GM19240 (cell line): ENCODE measurements at regions not wholly inside any gene's neighbourhood (a gene's known extent, or its start where the extent isn't known, plus 50 kb on each side); places are given as distances from the start of the nearest gene placed in this dataset.
"Not testable (repeated sequence)": the region's sequence is repeated elsewhere in the genome, so short reads cannot be mapped to it uniquely, and the experiment has no call there.

Experiments
- DNase-seq: peaks from one replicate; pipeline ENCODE4 v3.0.0; 2011; ENCODE audit warnings: low spot score; ENCODE audit not compliant: insufficient read length

DNA sequence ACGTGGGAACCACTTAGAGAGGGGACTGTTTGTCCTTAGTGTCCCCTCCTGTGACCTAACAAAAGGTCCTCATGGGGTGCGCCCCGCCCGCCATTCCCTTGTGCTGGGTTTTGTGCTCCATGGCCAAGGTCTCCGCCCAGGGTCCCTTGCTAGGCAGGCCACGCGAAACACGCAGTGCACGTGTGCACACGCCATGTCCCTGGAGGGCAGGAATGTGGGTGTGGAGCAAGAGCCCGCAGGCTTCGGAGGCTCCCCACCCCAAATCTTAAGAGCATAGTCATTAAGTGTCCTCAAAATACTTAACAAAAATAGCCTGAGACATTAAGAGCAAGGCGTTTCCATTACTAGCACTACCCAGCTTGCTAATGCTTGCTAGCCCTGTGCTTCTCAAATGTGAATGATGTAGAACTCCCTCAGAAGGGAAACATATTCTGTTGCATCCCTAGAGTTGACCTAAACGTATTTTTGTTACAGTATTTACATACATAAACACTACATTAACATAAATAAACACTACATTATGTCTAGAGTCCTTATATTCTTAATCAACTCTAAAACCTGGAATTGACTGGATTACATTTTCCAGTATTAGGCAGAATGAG is 117.6 kb upstream of the APCDD1 start:
- no peak for DNase-seq

DNA sequence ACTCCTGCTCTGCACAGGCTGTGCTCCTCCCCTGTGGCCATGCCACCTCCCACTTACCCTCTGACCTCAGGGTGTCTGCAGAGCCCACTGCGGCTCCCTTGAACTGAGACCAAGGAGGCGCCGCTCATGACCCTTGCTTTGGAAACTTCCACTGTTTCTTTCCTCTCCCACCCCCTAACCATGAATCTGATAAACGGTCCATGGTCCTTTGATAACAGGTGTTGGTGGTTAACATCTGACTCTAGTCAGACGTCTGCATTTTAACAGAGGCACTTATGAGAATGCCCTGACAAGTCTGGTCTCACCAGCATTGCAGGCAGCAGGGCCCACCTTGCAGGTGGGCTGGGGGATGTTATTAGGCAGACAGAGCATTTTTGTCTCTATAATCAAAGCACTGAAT is 113.6 kb upstream of the APCDD1 start:
- DNase-seq = no peak

DNA sequence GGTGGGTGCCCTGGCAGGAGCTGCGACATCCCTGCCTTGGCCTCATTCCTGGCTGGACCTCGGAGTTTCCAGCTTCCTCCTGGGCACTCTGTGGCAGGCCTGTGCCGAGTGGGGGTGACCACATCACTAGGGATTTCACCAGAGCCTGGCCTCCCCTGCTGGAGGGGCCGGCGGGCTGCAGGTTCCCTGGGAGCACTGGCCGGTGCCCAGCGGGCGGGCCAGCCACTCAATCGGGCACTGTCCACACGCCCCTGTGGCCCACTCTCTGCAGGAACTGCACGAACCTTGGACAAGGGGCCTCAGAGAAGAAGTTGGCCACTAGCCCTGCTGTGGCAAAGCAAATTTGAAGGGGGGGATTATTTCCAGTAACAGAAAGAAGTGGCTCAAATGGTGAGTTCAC is 110.7 kb upstream of the APCDD1 start:
- no peak for DNase-seq

DNA sequence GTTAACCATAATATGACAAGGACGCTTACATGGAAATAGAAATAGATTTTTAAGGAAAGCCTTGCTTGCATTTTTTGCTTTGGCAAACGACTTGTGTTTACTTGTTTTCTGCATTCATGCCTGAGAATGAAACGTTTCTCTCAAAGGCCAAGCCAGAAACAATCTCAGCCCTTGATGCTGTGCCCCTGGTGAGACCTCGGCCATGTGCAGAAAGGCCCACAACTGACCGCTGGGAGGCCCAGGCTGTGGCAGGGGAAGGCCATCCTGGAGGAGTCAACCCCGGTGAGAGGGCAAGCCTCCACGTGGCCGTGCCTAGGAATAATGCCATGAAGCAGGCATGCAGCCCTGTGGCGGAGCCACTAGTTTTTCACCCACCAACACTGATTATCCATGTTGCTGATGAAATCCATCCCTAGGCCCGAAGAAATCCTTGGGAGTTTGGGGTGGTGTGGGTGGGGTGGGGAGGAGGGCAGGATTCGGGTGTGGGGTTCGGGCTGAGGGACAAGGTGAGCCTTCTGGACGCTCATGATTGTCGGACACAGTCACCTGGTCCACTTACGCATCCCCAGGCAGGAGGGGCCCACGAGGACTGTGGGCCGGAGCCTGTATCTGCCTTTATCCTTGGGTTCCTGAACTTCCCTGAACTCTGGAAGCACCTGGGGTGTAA is 107.6 kb upstream of the APCDD1 start:
- DNase-seq = no peak

DNA sequence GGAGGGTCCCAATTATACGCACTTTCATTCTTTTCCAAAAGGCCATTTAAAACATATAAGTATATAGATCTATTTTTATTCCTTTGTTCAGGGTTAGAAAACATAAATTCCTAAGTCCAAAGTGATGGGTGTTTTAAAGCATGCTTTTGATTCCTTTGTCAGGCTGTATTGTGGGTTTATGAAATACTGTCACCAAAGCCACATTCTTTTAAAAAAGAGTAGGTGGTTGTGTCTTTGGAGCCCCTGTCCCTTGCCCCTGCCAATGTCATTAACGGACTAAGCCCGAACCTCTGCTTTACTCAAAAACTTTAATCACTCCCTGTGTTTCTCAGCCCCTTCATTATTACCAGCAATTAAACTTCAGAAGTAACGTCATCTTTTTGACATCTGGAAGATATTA is 104.9 kb upstream of the APCDD1 start:
- DNase-seq = no peak

DNA sequence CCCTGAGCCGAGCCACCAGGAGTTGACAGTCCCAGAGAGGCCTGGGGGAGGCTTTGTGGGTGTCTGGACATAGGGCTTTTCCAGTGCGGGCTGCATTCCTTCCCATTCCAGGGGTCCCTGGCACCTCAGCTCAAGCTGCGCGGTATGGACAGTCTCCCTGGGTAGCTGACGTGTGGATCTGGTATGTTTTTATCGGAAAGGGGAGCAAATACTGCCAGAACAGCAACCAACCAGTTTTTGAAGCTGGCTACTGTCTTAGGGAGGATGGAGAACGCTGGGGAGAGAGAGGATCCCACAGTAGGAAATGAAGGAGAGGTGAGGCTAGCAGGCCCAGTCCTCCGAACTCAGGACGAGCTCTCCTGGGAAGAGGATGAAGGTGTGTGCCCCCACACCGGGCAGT is 103.8 kb upstream of the APCDD1 start:
- no peak for DNase-seq

DNA sequence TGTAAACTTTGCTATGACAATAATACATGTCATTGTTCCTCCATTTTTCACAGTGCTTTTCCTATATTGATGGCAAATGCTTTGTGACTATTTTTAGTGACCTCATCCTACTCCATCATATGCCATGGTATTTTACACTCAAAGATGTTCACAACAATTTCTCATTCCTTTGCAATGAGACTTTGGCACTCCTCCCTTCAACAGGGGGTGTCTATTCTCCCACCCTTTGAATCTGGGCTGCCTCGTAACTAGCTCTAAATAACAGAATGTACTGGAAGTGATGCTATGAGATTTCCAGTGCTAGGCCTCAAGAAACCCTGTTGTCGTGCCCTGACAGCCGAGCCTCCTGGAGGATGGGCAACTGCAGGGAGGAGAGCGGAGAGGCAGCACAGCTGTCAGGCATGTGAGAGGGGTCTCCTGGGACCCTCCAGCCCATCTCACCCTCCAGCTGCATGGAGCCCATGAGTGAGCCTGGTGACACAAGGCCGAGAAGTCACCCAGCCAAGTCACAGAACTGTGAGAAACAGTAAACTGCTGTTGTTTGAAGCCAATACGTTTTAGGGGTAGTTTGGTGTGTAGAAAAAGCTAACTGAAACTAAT is 103.1 kb upstream of the APCDD1 start:
- DNase-seq = no peak

DNA sequence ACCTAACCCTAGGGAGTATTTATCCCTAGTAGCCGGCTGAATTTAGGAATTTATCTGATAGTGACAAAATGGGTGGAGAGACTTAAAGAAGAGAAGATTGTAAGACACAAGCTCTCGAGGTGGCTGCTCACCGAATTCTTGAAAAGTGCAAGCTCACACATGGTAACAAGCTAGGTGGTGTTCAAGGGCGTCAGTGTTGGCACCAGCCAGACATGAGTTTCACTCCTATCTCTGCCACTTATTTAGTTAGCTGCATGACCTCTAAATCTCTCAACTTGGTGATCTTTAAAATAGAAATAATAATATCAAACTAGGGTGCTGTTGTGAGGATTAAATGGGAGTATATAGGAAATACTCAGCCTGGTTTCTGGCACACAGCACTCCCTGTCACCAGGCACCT is 102.6 kb upstream of the APCDD1 start:
- no peak for DNase-seq

DNA sequence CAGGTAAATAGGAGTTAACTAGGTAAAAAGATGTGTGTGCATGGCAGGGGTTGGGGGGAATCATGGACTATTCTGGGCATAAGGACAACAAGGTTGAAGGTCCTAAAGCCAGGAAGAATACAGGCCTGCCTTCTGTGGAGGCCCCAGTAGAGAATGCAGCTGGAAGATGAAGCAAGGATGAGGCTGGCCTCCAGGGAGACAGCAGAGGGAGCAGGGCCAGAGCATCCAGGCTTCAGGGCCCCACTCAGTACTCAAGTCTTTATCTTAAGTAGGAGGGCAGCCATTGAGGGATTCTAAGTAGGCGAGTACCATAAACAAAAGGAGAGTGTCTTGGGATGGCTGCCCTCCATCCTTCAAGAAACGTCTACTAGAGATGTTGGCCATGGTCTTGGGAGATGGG is 101.8 kb upstream of the APCDD1 start:
- DNase-seq = no peak

DNA sequence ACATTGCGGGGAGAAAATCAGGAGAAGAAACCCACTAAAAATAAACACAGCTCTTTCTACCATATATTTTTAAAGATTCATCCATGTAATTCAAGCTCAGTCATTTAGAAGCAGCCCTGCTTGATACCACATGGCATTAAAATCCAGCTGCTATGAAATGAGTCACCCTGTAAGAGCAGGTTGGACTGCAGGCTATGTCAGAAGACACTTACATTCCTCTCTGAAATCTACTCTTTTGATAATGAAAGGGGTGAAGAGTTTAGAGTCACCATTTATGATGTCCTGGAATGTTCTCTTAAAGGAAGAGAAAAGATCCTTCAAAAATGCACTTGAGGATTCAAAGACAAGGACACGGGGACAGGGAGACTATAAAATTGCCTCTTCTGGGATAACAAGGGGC is 100.6 kb upstream of the APCDD1 start:
- no peak for DNase-seq

DNA sequence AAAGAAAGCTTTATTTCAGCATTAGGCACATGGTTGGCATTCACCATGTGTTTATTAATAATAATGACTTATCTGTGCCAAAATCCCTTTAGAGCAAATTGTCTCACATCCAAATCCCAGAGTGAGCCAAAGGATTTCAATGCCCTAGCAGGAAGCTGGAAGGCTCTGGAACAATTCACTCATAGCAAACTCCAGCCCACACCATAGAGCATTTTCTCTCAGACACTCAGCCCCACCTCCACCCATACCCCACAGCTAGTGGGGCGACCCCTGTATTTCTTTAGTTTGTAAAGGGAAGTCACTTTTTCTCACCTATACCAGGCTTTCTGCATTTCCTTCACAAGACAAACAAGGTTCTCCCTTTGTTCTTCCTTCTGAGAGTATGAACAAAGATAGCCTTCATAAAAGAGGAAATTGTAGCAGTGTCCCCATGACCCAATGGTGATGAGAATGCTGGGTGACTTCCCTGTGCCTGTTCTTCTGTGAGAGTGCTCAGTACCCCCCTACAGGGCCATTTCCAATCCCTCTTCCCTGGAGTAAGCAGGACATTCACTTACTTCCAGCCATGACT is 100.1 kb upstream of the APCDD1 start:
- DNase-seq = no peak

DNA sequence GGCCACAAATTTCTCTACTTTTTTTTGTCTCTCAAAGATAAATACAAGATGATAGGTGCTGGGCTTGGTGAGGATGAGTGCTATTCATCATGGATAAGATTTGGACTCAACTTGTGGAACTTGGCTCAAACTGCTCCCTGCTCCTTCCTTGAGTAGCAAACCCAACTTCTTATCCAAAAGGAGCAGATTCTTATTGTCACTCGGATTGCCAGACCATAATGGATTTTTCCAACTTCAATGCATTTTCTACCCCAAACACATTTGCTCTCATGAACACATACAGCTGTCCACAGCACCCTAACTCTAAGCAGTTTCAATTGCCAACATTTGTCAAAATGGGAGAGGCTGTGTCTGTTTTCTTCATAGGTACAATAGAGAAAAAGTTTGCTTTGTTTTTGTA is 99.5 kb upstream of the APCDD1 start:
- no peak for DNase-seq

DNA sequence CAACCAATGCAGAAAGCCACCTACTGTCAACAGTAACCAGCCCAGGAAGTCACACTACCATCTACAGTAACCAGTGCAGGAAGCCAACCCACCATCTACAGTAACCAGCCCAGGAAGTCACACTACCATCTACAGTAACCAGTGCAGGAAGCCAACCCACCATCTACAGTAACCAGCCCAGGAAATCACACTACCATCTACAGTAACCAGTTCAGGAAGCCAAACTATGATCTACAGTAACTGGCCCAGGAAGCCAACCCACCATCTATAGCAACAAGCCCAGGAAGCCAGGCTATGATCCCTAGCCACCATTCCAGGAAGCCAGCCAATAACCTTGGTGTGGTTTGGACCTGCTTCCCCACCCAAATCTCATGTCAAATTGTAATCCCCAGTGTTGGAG is 97.4 kb upstream of the APCDD1 start:
- not testable (repeated sequence) for DNase-seq

DNA sequence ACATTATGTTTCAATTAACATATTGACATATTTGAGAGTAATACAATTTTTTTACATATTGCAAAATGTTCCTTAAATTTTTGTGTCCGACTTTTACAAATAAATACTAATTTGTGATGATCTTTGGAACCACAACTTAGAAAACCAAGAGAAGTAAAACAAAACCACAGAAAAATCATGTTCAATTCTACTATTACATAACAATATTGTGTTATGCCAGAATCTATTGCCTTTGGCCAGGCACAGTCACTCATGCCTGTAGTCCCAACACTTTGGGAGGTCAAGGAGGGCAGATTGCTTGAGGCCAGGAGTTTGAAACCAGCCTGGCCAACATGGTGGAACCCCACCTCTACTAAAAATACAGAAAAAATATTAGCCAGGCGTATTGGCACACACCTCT is 92.8 kb upstream of the APCDD1 start:
- no peak for DNase-seq

DNA sequence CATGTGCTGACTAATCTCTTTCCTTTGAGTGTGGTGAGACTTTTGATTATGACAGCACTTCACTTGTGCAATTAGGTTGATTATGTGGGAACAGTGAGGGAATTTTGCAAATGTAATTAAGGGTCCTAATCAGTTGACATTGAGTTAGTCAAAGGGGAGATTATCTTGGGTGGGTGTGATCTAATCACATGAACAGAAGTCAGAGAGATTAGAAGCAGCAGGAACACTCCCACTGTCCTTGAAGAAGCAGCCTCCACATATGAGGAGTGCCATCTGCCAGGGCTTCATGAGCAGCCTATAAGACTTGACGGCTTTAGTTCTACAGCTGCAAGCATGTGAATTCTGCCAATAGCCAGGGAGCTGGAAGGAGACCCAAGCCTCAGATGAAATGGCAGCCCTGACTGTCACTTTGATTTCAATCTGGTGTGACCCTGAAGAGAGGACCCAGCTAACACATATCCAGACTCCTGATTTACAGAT is 89.4 kb upstream of the APCDD1 start:
- DNase-seq = no peak

DNA sequence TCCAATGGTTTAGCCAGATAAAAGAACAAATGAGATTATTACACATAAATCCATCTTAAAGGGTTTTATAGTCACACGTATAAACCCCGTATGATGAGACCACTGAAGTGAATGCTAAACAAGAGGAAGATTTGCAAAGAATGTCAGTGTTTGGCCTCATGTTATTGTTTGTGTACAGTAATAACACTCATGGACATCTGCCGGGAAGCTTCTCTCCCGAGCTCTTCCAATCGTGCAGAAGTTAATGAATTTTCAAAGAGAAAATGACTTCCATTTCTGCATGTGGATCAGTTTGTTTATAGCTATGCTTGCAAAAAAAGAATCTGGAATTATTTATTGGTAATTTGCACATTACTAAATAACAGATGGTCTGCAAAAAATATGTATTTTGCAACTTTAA is 88.5 kb upstream of the APCDD1 start:
- no peak for DNase-seq

DNA sequence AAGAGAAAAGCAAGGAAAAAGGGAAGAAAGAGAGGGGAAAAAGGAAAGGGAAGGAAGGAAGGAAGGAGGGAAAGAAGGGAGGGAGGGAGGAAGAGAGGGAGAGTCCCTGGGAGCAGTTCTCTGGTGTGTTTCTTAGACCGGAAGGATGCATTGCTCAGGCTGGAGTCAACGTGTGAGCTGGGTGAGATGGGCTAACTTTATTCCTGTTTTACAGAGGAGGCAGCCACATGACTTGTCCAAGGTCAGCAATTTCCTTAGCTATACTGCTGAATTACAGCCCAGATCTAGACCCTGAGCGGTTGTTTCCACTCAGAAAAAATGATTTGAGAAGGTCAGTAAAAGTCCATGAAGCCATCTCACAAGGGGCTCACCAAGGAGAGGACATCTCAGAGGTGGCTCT is 86.6 kb upstream of the APCDD1 start:
- DNase-seq = no peak

DNA sequence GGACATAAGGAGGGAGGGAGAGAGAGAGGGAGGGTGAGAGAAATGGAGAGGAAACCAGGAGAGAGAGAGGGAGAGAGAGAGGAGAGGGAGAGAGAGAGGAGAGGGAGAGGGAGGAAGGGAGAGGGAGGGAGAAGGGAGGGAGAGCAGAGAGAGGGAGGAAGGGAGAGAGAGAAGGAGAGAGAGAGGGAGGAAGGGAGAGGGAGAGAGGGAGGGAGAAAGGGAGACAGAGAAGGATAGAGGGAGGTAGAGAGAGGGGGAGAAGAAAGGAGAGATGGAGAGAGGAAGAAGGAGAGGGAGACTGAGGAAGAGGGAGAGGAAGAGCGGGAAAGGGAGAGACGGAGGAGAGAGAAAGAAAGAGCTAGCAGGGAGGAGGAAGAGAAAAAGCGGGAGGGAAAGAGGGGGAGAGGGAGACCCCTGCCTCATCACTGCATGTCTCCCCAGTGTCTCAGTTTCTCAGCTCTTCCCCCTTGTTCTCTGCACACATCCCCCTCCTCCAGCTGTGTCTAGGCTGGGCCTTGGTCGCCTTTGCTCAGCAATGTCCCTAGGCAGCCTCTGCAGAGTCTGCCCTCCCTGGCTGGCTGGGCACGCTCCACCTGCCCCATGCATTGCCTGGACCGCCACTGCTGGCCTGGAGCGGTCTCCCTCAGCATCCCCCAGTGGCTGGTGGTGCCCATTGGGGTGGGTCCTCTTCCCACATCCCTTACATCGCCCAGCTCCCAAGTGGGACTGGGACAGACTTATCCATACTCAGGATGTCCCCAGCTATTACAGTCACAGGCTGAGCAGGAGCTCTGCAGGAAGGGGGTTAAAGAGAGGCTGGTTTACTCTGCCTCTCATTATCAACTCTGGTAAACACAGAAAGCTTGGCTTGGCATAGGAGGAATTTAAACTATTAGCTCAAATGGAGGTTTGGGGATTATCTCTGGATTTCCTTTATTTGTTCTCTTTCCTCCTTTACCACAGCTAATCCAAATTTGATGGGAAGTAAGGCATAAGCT is 85.7 kb upstream of the APCDD1 start:
- no peak for DNase-seq

DNA sequence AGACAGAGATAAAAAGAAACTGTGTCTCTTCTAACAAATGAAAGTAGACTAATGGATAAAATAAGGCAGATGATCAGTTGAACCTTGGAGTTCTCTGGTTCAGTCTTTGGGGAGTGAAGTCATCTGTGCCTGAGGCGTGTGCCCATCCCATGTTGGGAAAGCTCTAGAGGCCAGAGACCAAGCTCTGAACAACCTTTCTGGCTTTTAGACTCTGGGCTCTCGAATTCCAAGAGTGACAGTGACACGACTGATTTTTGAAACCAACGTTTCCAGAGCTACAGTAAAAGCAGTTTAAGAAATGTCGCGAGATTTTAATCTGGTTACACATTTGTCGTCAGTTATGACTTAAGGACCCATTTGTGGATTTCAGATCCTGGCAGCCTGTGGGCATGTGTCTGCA is 83.7 kb upstream of the APCDD1 start:
- DNase-seq = no peak

DNA sequence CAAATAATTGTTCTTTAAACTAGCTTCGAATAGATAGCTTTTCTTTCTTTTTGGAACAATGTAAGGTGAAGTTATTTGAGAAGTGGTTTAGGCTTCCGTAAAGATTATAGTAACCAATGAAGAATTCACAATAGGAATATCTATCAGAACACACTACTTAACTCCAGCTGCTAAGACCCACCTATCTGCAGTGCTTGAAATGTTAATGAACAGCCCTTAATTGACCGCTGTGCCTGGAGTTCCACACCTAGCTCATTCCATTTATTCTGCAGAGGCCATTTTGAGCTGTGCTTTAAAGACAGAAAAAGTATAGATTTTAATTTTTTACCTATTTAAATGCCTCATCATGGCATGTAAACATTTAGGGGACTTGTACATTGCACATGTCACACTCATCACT is 83.3 kb upstream of the APCDD1 start:
- no peak for DNase-seq

DNA sequence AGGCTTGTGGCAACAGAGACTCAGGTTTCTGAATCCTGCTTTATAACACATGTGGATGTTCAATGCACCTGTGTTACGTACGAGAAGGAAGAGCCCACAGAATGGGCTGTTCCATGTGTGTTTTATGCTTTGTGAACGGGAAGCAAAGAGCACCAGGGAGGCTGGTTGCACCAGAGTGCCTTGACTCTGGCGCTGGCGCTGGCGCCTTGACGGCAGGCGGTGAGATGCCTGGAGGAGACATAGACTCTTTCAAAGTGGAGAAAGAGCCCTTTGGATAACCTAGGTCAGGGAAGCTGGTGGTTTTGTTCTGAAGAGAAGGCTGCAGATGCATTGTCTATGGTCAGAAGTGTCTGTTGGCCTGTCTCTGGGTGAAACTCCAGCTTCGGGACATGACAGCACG is 80.2 kb upstream of the APCDD1 start:
- DNase-seq = no peak
